NCI-H2029 treated with DMSO at 0.1 percent for 48 hours (cell line): ENCODE measurements at regions not wholly inside any gene's neighbourhood (a gene's known extent, or its start where the extent isn't known, plus 50 kb on each side); places are given as distances from the start of the nearest gene placed in this dataset.

Experiments used
- DNase-seq: peaks from one replicate; lab custom pipeline; 2025; lab: John Stamatoyannopoulos, UW

DNA sequence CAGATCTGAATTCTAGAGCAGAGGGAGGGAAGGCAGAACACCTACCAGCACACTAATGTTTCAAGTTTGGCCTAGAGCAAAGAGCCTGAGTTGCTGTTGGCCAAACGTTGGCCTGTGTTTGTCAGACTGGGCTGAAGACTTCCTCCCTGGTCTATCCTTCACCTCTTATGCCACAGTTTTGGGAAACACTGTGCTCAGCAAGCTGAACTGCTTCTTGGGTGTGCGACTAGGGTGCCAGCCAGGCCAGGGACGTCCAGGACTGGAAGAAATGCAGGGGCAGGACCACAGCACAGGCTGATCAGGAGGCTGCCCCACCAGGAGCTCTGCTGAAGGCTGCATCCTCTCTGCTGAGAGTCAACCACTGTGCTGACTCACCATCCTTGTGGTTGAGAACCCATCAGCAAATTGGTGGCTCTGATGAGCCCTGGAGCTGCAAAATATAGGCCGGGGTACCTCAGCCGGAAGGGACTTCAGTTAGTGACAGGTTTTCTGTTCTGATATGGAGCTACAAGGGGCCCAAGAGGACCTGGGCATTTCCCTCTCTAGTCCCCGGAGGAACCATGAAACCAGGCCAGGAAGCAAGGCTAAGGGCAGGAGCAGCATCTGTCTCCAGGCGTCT is 131.6 kb upstream of the RASGRP1 start:
- DNase-seq, result no peak

DNA sequence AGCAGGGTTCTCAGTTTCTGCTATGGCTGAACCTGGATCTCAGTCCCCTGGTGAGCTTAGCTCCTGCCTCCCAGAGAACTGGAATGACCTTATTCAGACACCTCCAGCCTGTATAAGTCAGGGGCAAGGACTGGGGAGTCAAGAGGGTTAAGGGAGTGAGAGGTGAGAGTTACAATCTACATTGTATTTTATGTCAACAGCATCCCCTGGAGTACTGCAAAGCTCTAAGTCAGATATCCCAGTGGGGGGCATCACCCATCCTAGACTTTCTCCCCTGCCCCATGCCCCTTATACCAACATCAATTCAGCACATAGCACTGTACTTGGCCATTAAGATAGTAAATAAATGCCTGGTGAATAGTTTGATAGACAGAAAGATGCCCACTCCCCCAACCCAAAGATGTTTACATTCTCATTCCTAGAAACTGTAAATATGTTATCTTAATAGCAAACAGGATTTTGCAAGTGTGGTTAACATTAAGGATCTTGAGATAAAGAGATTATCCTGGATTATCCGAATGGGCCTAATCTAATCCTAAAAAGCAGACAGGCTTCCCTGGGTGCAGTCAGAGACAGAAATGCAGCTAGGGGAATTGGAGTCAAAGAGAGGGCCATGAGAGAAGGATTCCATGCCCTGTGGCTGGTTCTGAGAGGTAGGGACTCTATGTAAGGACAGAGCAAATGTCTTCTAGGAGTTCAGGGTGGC is 132.3 kb upstream of the RASGRP1 start:
- no peak for DNase-seq

DNA sequence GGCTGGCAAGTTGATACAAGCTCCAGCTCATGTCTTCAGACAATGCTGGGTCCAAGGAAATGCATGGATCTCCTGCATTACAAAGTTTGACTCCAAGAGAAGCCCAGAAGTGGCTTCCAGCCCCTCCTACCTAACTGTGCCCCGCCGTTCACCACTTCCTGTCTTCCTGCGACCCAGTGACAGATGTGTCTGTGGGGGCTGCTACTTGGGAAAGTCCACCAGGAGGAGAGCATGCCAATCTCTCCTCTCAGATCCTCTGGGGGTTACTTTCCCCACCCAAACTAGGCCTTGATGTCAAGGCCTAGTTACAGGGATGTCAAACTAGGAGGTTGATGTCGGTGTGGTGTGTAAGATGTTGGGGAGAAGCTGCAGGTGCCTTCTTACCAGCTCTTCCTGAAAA is 133.6 kb upstream of the RASGRP1 start:
- DNase-seq, result no peak

DNA sequence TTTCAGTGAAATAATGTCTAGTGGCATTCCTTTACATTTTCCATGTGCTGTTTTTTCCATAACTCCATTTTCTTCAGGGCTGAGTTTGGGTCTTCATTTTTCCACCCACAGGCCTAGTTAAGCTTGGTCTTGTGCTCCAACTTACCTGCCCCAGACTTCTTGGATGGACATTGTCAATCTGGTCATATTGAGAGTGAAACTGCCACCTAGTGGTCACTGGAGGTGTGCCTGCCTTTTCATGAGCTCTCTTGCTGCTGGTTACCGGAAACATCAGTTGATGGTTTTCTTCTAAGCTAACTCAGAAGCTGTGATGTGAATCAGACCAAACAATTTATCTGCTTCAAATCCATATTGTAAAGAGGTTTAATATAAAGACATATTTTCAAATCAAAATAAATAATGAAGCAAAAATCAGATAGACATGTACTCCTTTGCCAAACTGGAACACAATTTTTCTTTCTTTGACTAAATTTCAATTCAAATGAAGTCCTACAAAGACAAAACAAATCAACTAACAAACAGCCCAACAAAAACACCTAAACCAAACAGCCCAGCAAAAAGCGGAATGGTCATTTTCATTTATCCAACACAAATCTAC is 135.1 kb upstream of the RASGRP1 start:
- DNase-seq, result no peak

DNA sequence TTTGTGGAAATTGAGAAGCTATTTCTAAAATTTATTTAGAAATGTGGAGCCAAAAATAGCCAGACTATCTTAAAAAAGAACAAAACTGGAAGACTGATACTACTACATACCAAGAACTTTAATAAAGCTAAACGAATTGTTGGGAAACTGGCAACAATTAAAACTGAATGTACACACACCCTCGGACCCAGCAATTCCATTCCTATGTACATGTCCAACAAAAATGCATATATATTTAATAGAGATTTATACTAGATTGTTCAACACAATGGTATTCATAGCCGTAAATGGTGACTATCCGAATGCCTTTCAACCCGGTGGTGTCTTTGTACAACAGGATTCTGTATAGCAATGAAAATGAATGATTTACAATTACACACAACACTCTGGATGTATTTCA is 136.5 kb upstream of the RASGRP1 start:
- no peak for DNase-seq

DNA sequence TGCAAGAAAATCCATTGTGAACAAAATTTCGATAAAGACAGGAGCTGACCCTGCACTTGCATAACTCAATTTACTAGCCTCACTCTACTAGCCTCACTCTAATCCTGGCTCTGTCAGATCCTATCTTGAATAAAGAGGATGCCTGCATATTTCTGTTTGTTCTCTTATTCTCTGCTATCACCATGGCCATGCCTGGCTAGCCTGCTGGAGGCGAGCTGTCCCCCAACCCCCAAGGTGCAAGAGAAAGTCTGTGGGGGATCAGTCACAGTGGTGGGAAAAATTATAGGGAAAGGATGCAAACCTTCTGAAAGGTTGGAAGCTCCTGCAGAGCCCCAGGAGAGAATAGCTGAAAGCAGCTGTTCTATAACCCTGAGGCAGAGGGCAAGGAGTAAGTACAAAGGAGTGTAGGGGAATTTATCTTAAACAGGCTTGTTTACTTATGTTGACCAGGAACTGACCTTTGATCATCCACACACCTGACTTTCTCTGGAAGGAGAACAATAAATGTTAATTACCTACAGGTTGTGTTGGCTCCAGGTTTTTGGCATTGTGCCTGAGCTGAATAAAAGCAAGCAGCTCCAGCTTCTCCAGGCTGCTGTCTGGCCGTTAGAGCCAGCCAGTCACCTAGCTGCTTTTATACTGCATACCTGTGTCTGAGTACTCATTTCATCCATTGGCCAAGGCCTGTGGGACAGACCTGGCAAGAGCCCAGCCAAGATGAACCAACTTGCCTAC is 137.7 kb upstream of the RASGRP1 start:
- peak; percentile 6 for DNase-seq

DNA sequence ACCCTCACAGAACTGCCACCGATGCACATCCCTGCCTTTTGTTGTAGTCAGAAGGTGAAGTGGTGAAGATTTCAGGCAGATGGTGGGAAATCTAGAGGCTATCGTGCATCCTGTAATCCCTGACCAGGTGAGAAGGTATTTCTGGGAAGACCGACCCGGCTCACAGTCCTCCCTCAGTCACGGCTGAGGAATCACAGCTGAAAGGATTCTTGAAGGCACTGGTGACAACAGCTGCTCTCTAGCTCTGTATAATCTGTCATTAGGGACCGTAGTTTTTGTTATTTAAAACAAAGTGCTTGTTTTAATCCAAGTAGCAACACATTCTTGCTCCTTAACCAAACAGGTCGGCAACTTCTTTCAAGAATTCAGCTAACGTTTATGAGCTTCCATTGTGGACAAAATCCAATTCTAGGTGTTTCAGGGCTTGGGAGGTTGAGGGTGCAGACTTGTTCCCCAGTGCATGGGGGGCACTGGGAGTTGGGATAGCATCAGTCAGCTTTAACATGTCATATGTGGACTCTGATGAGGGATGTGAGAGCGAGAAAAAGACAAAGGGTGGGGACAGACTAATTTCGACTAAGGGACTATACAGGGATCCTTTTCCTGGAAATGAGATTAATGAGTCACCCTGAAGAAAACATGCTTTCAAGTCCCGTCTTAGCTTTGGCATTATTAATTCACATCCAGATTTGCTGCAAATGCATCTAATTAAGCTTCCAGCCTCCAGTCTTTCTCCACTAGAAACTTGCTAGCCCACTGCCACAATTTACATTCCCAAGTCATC is 141.0 kb upstream of the RASGRP1 start:
- DNase-seq, result no peak

DNA sequence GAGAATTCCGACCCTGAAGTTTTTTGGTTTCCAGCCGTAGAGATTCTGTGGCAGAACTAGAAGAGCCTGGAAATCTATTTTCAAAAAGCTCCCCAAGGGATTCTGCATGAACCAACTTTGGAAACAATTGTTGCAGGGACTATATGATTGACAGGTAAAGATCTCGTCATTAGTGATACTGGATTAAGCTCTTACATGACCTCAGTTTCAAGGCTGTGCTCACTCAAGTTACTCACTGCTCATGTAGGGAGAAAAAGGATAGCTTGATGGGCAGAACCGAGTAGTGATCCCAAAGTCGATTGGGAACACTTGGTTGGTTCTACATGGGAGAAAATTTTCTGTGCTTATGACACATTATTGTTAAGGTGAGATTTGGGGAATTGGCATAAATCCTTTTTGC is 142.3 kb upstream of the RASGRP1 start:
- DNase-seq, result no peak

DNA sequence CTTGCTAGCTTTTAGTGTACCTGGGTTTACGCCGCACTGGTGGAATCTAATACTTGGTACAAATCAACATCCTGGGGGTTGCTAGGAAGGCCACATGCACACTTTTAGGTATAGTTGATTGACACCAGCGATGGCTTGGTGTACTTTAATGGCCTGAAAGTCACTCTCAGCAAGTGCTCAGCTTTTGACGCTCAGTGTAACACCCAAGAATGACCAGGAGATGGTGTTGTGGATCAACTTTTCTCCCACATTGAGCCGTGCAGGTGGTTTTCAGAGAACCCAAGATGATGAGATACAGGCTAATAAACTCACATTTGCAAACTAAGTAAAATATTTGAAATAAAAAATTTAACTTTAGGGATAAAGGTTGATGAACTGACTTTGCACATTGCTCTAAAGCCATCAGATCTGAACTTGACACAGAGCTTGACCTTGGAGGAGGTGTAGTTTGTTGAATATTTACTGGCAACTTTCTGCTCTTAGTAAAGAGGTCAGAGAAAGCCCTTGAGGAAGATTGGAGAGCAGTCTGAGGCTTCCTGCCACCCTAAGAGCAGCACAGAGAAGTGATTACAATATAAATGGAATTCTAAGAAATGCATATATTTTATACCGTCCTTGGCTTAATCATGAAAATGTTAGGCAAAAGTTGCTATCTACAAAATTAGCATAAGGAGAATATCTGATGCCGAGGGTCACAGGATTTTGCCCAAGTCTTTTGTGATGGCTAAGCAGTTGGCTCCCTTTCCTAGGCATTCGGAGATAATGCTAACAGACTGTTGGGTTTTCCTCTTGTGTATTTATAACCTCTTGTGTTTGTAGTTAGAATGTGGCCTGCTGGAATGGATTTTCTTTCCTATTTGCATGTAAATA is 143.4 kb upstream of the RASGRP1 start:
- no peak for DNase-seq

DNA sequence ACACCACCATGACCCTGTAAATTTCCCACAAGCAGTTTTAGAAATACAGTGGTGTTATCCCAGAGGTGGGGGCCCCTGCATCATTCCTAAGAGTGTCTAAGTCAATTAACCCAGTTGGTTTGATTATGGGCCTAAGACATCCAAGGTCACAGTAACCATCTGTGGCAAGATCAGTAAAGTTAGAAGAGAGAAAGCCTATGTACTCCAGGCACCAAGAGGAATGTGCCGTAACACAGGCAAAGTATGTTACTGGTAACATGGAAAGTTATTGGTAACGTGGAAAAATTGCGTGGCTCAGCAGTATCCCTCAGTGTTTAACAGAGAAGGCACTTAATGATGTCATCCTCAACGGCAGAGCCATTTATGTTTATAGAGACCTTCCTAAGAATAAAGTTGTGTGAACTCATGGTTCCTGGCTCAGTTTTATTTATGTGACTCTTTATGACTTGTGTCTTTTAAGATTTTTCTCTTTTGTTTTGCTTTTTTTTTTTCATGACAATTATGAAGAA is 144.1 kb upstream of the RASGRP1 start:
- no peak for DNase-seq

DNA sequence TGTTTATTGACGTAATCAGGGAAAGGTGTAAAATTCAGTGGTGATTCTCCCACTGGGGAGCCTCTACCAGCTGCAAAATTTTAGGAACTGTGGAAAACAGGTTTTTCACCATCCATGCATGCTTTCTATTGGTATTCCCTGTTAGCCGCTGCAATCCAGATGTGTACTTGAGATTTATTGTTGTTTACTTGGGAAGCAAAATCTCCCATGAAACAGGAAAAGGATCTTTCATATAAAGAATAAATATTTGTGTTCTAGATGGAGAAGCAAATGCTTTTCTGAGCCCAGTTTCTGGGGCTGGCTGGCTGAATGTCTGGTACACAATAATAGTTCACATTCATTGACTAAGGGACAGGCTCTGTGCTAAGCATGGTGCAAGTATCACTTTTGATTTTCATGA is 144.6 kb upstream of the RASGRP1 start:
- DNase-seq, result no peak

DNA sequence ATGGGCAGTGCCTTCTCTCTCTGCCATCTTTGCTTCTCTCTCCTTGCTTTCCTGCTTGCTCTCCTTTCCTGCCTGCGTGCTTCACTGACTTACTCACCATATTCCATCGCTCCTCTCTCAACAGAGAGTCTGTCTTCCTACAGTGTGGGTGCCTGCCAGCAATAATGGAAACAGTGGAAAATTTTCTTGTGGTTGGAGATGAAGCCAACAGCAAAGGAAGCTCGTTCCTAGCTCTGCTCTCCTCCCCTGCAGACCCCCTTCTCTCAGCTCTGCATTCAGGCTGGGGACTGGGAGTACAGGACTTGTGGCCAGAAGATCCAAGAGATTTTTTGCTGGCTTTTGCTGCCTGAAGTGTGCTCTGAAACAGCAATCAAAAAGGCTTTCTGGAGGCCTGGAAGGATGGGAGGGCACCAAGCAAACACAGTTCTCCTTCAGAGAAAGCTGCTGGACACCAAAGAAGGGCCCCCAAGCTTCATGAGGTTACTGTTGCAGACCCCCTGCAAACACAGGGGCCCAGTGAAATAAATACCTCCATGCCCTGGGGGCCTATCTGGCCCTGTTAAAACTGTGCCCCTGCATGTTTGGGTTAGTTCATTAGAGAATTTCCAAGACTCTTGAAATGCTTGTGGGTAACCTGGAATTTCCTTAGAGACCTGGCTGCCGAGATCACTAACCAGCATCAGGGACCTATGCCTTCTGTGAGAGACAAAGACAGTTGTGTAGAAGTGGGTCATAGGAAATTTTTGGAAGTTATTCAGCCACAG is 149.9 kb upstream of the RASGRP1 start:
- DNase-seq, result no peak

DNA sequence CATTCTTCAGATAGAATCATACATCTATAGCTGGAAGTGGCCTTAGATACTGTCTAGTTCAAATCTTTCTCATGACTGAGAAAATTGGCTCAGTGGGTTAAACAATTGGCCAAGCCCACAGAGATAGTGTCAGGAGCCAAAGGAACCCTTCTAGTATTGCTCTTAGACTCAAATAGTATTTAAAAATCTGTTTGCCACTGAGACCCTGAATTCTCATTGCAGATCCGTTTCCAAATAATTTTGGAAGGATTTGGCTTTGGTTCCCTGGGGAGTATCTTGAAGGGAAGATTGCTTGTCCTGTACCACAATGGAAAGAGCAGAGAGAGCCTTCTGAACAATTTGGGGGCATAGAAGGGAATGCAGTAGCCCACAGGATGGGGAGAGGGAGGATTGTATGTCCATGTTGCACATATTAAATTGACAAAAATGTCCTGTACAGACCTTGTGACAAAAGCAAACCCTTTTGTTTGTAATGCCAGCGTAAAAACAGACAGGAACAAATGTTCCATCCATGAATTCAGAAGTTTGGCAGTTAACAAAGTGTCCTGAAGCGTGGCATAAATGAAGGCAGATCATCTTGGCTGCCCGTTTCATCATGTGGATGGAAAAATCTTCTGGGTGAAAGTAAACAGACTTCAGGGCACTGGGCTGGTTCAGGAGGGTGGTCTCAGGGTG is 156.4 kb upstream of the RASGRP1 start:
- no peak for DNase-seq

DNA sequence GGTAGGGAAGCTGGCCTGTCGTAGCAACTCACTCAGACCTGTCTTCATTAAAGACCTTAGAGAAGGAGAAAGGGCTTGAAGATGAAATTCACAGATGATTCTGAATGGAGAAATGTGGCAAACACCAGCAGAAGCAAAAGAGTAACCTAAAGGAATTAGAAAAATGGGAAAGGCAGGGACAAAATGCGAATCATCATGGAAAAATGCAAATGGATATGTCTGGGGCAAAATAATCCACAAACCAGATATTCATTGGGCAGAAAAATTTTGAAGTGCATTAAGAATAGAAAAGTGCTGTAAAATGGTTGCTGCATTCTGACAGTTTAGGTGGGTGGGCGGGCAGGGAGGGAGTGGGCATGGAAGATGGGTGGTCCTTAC is 156.9 kb upstream of the RASGRP1 start:
- DNase-seq, result no peak

DNA sequence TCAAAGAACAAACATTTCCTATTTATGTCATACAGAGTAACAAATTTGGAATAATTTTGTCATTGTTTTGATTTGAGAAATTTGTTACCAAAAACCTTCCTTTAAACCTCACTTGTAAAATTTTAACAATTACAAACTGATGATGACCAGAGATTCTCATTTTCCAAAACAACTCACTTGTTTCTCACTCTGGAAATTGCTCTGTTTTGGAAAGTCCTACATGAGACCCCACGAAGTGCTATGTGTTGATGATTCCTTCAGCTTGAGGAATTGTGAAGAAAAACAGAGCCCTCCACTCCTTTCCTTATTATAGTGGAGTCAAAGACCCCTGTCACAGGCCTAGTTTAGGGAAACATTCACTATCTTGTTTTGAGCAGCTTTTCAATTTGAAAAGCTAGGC is 157.6 kb upstream of the RASGRP1 start:
- no peak for DNase-seq

DNA sequence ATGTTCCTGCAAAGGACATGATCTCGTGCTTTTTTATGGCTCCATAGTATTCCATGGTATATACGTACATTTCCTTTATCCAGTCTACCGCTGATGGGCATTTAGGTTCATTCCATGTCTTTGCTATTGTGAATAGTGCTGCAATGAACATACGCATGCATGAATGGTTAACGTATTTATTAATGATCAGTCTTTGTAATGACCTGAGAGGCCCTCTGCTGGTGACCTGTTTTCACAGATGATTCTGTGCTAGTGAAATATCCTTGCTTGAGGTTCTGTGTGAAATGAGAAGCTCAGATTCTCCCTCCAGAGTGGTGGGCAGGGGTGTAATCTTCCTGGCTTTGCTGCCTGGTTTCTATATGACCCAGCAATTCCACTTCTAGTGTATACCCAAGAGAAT is 160.2 kb upstream of the RASGRP1 start:
- no peak for DNase-seq

DNA sequence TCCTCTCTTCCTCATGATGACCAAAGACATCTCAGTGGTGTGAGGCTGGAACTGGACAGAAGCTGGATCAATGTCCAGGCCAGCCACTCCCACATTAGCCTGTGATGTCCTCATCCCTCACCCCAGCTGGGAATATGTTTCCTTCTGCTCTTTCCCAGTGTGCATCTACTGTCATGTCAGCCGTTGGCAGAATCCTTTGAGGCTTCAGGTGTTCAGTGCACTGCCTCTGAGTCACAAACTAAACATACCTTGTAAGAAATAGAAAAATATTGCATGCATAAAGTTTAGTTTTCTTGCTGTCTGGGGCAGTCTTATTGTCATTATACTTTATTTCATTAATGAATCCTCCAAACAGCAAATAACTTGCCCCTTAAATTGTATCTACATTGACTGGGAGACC is 161.6 kb upstream of the RASGRP1 start:
- DNase-seq, result no peak

DNA sequence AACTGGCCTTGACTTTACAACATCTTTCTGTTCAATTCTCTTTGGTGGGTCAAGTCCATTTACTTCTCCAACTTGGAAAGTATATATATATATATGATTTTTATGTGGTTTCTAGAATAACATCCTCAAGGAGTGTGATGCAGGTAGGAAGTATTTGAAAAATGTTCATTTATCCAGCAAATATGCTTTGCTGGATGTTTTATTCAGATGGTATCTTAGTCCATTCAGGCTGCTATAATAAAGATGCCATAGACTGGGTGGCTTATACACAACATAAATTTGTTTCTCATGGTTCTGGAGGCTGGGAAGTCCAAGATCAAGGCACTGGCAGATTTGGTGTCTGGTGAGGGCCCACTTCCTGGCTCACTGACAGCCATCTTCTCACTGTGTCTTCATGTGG is 168.7 kb upstream of the RASGRP1 start:
- DNase-seq, result no peak

DNA sequence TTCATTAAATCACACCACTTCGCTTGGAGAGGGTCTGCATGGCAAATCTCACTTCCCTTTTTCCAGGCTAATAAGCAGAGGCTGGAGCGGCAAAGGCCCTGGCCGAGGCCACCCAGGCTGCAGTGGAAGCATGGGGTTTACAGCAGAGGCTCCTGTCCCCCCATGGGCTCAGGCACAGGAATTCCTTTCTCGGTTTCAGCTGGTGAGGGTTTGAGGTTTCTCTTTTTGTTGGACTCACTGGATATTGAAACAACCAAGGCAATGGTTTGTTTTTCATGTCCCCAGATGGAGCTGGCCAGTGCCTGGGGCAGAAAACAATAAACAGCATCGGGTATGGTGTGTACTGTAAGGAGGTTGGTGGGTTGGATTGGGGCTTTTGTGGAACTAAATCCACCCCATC is 175.6 kb upstream of the RASGRP1 start:
- no peak for DNase-seq

DNA sequence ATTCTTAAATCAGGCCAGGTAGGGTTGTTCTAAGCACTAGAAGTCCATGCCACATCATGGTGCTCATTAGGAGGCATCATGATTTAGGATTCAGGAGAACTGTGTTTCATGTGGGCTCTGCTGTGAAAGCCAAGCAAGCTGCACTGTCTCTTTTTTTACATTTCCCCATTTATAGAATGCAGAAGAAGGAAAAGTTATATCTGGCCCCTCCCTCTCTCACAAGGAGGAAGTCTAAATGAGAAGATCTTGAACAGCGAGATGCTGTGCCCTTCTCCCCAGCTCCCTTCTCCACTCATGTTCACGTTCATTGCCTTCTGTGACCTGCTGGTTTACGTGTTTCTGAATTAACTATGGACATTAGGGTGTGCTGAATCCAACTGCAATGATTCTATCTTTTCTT is 178.5 kb upstream of the RASGRP1 start:
- no peak for DNase-seq
